ENCODE measurements at regions not wholly inside any gene's neighbourhood (a gene's known extent, or its start where the extent isn't known, plus 50 kb on each side); places are given as distances from the start of the nearest gene placed in this dataset.

GRCh38 chr2:37507051-37507410 is 162.6 kb downstream of the QPCT start:
- no peak for TF ChIP-seq CTCF (IDR thresholded peaks at IDR 0.05)
- no peak for TF ChIP-seq POLR2A (IDR thresholded peaks at IDR 0.05)
